Parathyroid adenoma (tissue), 2 donors: ENCODE measurements at regions not wholly inside any gene's neighbourhood (a gene's known extent, or its start where the extent isn't known, plus 50 kb on each side); places are given as distances from the start of the nearest gene placed in this dataset.

Source experiments
- H2AFZ ChIP-seq: fragments of 300-600 bp; sonication (generic); one replicate; pipeline ENCODE4 v1.7.0; 2017; ENCODE audit warnings: antibody characterized with exemption, mild to moderate bottlenecking
- H3K27ac ChIP-seq: fragments of 300-600 bp; sonication (generic); one replicate; pipeline ENCODE4 v1.7.0; 2017
- H3K27me3 ChIP-seq: fragments of 300-600 bp; sonication (generic); one replicate; pipeline ENCODE4 v1.7.0; 2017; ENCODE audit warnings: low read length; ENCODE audit not compliant: control insufficient read depth, insufficient read depth
- H3K36me3 ChIP-seq: fragments of 300-600 bp; sonication (generic); one replicate; pipeline ENCODE4 v1.7.0; 2017; ENCODE audit warnings: low read length; ENCODE audit not compliant: control insufficient read depth, insufficient read depth
- H3K4me1 ChIP-seq: fragments of 300-600 bp; sonication (generic); one replicate; pipeline ENCODE4 v1.7.0; 2017; ENCODE audit warnings: control low read depth
- H3K4me2 ChIP-seq: fragments of 300-600 bp; sonication (generic); one replicate; pipeline ENCODE4 v1.7.0; 2017; ENCODE audit warnings: low read length
- H3K4me3 ChIP-seq: fragments of 300-600 bp; sonication (generic); one replicate; pipeline ENCODE4 v1.7.0; 2017; ENCODE audit warnings: low read depth, low read length
- H3K79me2 ChIP-seq: fragments of 300-600 bp; sonication (generic); one replicate; pipeline ENCODE4 v1.7.0; 2017; ENCODE audit warnings: control low read depth
- H3K9ac ChIP-seq: fragments of 300-600 bp; sonication (generic); one replicate; pipeline ENCODE4 v1.7.0; 2017; ENCODE audit warnings: mild to moderate bottlenecking
- H3K9me3 ChIP-seq: fragments of 300-600 bp; sonication (generic); one replicate; pipeline ENCODE4 v1.7.0; 2017; ENCODE audit warnings: low read length; ENCODE audit not compliant: control insufficient read depth
- CTCF ChIP-seq: fragments of 300-600 bp; sonication (generic); IDR thresholded peaks from one replicate; pipeline ENCODE4 v1.7.0; 2017; ENCODE audit warnings: antibody characterized with exemption, mild to moderate bottlenecking
- donor health status: primary hyperparathyroidism.

DNA sequence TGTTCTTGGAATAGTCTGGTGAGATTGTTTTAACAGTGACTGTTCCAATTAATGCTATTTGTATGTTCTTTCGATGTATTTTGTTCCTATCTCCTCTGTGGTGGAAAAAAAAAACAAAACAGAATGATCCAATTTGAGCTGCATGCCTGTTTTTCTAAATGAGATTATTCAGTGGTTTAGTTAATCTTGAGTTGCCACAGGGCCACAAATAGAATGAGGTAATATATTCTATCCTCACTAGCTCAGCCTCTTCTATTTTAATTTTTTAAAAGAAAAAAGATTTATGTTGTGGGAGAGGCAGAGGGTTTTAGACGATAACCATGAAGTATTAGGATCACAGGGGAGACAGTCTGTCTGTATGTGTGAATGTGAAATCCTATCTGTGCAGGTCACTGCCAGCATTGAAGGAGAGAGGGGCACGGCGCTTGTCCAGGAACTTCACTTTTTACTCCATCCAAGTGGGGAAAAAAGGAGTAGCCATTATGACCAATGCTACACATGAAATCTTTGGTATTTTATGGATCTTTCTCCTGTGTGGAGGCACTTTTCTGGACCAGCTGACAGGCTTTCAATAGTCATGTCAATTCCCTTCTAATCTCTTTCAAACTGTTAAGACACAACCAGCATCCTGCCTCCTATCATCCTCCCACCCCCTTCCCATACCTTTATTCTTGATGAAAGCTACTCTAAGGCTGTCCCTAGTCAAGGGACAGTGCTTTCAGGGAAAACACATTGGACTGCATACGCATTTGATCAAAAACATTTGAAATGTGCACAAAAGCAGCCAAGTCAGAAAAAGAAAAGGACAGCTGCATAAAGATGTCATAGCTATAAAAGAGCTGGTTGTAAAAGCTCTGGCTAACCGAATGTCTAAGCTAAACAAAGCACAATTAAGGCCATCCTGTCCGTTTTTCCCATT, 1063.8 kb upstream of the INTU start:
- Histone ChIP-seq H3K4me1 (no peaks in the 10 kb centered on the region), H3K27me3 (no peaks in the 10 kb centered on the region), H3K79me2 (no peaks in the 10 kb centered on the region), H3K4me3 (no peak overlapping the region), H3K4me2 (no peak overlapping the region), H2AFZ (no peak overlapping the region), H3K9me3 (no peaks in the 10 kb centered on the region), H3K36me3 (no peaks in the 10 kb centered on the region), H3K27ac (no peak overlapping the region), H3K9ac (no peak overlapping the region)
- no peak for TF ChIP-seq CTCF

DNA sequence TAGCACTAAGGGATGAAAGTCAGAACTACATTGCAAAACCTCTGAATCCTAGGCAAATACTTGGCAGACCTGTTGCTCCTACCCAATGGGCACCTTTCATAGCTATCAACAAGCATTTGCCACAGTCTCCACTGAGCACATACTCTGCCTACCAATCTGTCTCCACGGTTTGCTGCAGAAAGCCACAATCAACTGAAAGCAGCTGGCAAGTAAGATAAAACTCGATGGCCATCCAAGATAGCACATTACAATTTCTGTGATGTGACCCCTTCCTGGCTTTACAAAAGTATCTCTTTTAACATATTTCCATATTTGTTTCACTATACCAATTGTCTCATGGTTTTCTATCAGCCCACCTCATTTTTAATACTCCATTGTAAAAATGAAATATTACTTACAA, 1060.5 kb upstream of the INTU start:
- no peaks in the 10 kb centered on the region for H3K27me3 ChIP-seq
- H3K27ac ChIP-seq = no peak overlapping the region
- no peaks in the 10 kb centered on the region for H3K36me3 ChIP-seq
- no peak overlapping the region for H2AFZ ChIP-seq
- H3K4me2 ChIP-seq = no peak overlapping the region
- H3K4me1 ChIP-seq = no peaks in the 10 kb centered on the region
- no peak overlapping the region for H3K9ac ChIP-seq
- H3K9me3 ChIP-seq = no peaks in the 10 kb centered on the region
- TF ChIP-seq CTCF = no peak
- no peaks in the 10 kb centered on the region for H3K79me2 ChIP-seq
- H3K4me3 ChIP-seq = no peak overlapping the region

- Histone ChIP-seq H3K4me1 (no peaks in the 10 kb centered on the region), H3K4me2 (no peak overlapping the region), H3K79me2 (no peaks in the 10 kb centered on the region), H3K9ac (no peak overlapping the region), H3K4me3 (no peak overlapping the region), H3K36me3 (no peaks in the 10 kb centered on the region), H3K27ac (no peak overlapping the region), H3K9me3 (no peaks in the 10 kb centered on the region), H3K27me3 (no peaks in the 10 kb centered on the region), H2AFZ (no peak overlapping the region)
- no peak for TF ChIP-seq CTCF
These were observed 1050.0 kb upstream of the INTU start for GRCh38 chr4:126582737-126583136.

DNA sequence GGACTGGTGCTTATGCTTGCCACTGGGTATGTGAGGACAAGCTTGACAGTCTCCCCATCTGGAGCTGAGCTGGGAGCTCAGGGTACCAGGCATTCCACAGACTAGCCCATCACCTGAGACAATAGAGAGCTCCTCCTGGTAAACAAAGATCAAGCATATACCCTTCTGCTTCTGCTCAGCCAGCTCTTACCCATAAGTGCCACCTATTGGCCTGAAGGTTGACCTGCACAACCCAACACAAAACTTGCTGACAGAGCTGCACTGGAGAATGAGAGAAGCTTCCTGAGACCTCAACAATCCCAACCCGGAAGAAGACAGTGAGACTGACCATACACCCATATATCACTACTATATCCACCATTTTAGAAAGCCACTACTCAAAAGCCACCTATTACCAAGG, 1049.2 kb upstream of the INTU start:
- Histone ChIP-seq H3K27ac (no peak overlapping the region), H2AFZ (no peak overlapping the region), H3K4me1 (no peaks in the 10 kb centered on the region), H3K27me3 (no peaks in the 10 kb centered on the region), H3K36me3 (no peaks in the 10 kb centered on the region), H3K4me2 (no peak overlapping the region), H3K9ac (no peak overlapping the region), H3K9me3 (no peaks in the 10 kb centered on the region), H3K79me2 (no peaks in the 10 kb centered on the region), H3K4me3 (no peak overlapping the region)
- no peak for TF ChIP-seq CTCF

GRCh38 chr4:126591583-126591982, 1041.2 kb upstream of the INTU start:
- Histone ChIP-seq H3K4me1 (no peaks in the 10 kb centered on the region), H3K4me3 (no peak overlapping the region), H3K36me3 (no peaks in the 10 kb centered on the region), H3K4me2 (no peak overlapping the region), H3K9me3 (no peaks in the 10 kb centered on the region), H3K27ac (no peak overlapping the region), H3K79me2 (no peaks in the 10 kb centered on the region), H2AFZ (no peak overlapping the region), H3K9ac (no peak overlapping the region), H3K27me3 (no peaks in the 10 kb centered on the region)
- TF ChIP-seq CTCF = no peak
